Prostate gland (tissue), 2 donors: ENCODE measurements at regions not wholly inside any gene's neighbourhood (a gene's known extent, or its start where the extent isn't known, plus 50 kb on each side); places are given as distances from the start of the nearest gene placed in this dataset.

Experiments
- POLR2A ChIP-seq: fragments of 450-650 bp; IDR thresholded peaks from one replicate; pipeline ENCODE4 v1.6.1; 2016; ENCODE audit warnings: antibody characterized with exemption, mild to moderate bottlenecking
- TF ChIP-seq, protein P1 (sequence below), 4 experiments: fragments of 200-600 bp in 2 of 4; fragments of 450-650 bp in 2 of 4; sonication (generic) in 2 of 4; IDR thresholded peaks; 1 replicate in 3 of 4; 2 replicates in 1 of 4; pipeline ENCODE4 v1.5.1; 2016 to 2019; ENCODE audit warnings: antibody characterized with exemption in 4 of 4, mild to moderate bottlenecking in 2 of 4, moderate library complexity in 2 of 4

DNA sequence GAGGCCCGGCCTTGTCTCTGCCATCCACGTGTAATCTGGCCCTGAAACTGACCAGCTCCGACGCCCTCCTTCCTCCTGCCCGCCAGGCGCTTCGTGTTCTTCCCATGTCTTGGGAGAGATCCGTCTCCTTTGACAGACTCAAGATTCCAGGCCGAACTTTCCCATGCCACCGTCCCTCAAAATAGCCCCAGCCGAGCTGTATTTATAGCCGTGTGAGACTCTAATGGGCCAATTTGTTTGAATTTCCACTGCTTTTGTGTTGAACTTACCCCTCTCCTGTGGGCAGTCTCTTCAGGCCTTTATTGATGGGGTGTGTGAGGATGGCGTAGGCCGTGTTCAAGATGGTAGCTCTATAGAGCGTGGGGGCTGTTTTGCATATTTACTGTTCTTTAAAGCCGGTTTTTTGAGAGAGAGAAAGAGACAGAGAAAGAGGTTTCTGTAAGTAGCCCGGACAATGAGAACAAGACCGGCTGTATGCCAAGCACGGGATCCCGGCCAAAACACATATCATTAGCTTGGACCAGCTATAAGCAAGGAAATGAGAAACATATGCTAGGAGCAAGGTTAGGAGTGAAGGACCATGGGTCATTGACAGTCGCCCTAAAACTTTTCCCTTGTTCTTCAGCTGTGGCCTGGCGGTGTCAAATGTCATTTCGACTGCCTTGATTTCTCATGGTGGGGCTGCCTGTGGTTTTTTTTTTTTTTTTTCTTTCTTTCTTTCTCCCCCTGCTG is 124.5 kb upstream of the ZFHX3 start:
- TF ChIP-seq, protein P1, sequence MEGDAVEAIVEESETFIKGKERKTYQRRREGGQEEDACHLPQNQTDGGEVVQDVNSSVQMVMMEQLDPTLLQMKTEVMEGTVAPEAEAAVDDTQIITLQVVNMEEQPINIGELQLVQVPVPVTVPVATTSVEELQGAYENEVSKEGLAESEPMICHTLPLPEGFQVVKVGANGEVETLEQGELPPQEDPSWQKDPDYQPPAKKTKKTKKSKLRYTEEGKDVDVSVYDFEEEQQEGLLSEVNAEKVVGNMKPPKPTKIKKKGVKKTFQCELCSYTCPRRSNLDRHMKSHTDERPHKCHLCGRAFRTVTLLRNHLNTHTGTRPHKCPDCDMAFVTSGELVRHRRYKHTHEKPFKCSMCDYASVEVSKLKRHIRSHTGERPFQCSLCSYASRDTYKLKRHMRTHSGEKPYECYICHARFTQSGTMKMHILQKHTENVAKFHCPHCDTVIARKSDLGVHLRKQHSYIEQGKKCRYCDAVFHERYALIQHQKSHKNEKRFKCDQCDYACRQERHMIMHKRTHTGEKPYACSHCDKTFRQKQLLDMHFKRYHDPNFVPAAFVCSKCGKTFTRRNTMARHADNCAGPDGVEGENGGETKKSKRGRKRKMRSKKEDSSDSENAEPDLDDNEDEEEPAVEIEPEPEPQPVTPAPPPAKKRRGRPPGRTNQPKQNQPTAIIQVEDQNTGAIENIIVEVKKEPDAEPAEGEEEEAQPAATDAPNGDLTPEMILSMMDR (IDR thresholded peaks at IDR 0.05), result peak in 2 of 4 experiments; percentile 13 to 27
- TF ChIP-seq POLR2A, result no peak
